Vagina (tissue), 2 donors: ENCODE measurements at regions not wholly inside any gene's neighbourhood (a gene's known extent, or its start where the extent isn't known, plus 50 kb on each side); places are given as distances from the start of the nearest gene placed in this dataset.

Source experiments
- DNase-seq, 2 donors: peaks; one replicate each; pipeline ENCODE4 v3.0.0-alpha.2; 2017; ENCODE audit errors: extremely low spot score in 2 of 2
- H3K27ac ChIP-seq: fragments of 200-600 bp; sonication (generic); one replicate; pipeline ENCODE4 v1.5.1; 2019
- H3K27me3 ChIP-seq: fragments of 200-600 bp; sonication (generic); one replicate; pipeline ENCODE4 v1.5.1; 2019
- H3K36me3 ChIP-seq, 2 donors: fragments of 200-600 bp; sonication (generic); one replicate each; pipeline ENCODE4 v1.5.1; 2017 to 2019
- H3K4me1 ChIP-seq: fragments of 200-600 bp; sonication (generic); one replicate; pipeline ENCODE4 v1.5.1; 2019
- H3K4me3 ChIP-seq, 2 donors: fragments of 200-600 bp; sonication (generic); 1 replicate in 1 of 2; 2 replicates in 1 of 2; pipeline ENCODE4 v1.5.1; 2016 to 2019
- H3K9me3 ChIP-seq: fragments of 200-600 bp; sonication (generic); one replicate; pipeline ENCODE4 v1.5.1; 2019
- POLR2A ChIP-seq, 2 donors: fragments of 450-650 bp; IDR thresholded peaks; one replicate each; pipeline ENCODE4 v1.6.1; 2017; ENCODE audit warnings: antibody characterized with exemption in 2 of 2, mild to moderate bottlenecking in 2 of 2, moderate library complexity in 2 of 2
- POLR2AphosphoS5 ChIP-seq, 2 donors: sonication (generic); formaldehyde crosslinking; IDR thresholded peaks; one replicate each; pipeline ENCODE4 v1.9.0; 2017; ENCODE audit warnings: antibody characterized with exemption in 2 of 2, mild to moderate bottlenecking in 2 of 2, low read depth in 1 of 2; ENCODE audit not compliant: insufficient read depth in 1 of 2
- intact Hi-C: fragments of 100-400 bp; cut with DNase I; formaldehyde crosslinking; loops from one replicate; pipeline ENCODE4 v1.15.1; 2023
- TF ChIP-seq, protein P1 (sequence below), 3 experiments: fragments of 450-650 bp in 2 of 3; fragments of 200-600 bp in 1 of 3; sonication (generic) in 1 of 3; IDR thresholded peaks; one replicate each; pipeline ENCODE4 v1.5.1; 2017 to 2019; ENCODE audit warnings: antibody characterized with exemption in 3 of 3, mild to moderate bottlenecking in 2 of 3, moderate library complexity in 2 of 3

DNA sequence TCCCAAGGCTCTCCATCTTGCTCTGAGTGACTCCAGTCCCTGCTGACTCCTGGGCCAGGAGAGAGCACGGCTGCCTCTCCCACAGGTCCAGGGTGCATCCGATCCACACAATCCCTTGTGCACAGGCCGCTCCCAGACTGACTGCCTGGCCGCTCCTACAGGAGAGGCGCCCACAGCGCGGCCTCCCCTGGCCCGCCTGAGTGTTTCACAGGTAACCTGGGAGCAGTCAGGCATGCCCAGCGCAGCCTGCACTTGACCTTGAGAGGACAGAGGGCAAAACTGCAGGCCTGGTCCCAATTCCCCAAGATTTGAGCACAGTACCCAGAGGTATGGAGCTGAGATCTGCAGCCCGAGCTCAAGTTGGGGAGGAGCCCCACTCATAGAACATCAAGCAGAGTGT lies 490.2 kb downstream of the CNTN6 start:
- Histone ChIP-seq H3K27me3 (no peaks in the 10 kb centered on the region), H3K36me3 (no peaks in the 10 kb centered on the region), H3K4me1 (peaks cover 7% of the 10 kb centered on the region), H3K9me3 (no peaks in the 10 kb centered on the region), H3K4me3 (no peak overlapping the region), H3K27ac (no peak overlapping the region)
- TF ChIP-seq POLR2AphosphoS5 (IDR thresholded peaks at IDR 0.05; ENCODE audit: insufficient read depth in 1 of 2, low read depth in 1 of 2) (no peak), POLR2A (IDR thresholded peaks at IDR 0.05) (no peak)
- TF ChIP-seq, protein P1, sequence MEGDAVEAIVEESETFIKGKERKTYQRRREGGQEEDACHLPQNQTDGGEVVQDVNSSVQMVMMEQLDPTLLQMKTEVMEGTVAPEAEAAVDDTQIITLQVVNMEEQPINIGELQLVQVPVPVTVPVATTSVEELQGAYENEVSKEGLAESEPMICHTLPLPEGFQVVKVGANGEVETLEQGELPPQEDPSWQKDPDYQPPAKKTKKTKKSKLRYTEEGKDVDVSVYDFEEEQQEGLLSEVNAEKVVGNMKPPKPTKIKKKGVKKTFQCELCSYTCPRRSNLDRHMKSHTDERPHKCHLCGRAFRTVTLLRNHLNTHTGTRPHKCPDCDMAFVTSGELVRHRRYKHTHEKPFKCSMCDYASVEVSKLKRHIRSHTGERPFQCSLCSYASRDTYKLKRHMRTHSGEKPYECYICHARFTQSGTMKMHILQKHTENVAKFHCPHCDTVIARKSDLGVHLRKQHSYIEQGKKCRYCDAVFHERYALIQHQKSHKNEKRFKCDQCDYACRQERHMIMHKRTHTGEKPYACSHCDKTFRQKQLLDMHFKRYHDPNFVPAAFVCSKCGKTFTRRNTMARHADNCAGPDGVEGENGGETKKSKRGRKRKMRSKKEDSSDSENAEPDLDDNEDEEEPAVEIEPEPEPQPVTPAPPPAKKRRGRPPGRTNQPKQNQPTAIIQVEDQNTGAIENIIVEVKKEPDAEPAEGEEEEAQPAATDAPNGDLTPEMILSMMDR (IDR thresholded peaks at IDR 0.05): no peak
- no peak for DNase-seq
- intact Hi-C loops: no loop called here

DNA sequence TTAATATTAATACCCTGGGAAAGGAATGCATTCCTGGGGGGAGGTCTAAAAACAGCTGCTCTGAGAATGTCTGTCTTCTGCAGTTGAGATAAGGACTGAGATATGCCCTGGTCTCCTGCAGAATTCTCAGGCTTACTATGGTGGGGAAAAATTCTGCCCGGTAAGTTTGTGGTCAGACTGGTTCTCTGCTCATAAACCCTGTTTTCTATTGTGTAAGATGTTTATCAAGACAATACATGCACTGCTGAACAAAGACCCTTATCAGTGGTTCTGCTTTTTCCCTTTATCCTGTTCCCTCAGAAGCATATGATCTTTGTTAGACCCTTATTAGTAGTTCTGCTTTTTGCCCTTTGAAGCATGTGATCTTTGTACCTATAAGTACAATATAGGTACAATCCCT lies 494.6 kb downstream of the CNTN6 start:
- Histone ChIP-seq H3K4me1 (no peaks in the 10 kb centered on the region), H3K36me3 (no peaks in the 10 kb centered on the region), H3K4me3 (no peak overlapping the region), H3K27me3 (no peaks in the 10 kb centered on the region), H3K27ac (no peak overlapping the region), H3K9me3 (peaks cover 5% of the 10 kb centered on the region)
- intact Hi-C loops: no loop called here
- no peak for DNase-seq
- TF ChIP-seq POLR2AphosphoS5 (IDR thresholded peaks at IDR 0.05; ENCODE audit: insufficient read depth in 1 of 2, low read depth in 1 of 2): no peak

DNA sequence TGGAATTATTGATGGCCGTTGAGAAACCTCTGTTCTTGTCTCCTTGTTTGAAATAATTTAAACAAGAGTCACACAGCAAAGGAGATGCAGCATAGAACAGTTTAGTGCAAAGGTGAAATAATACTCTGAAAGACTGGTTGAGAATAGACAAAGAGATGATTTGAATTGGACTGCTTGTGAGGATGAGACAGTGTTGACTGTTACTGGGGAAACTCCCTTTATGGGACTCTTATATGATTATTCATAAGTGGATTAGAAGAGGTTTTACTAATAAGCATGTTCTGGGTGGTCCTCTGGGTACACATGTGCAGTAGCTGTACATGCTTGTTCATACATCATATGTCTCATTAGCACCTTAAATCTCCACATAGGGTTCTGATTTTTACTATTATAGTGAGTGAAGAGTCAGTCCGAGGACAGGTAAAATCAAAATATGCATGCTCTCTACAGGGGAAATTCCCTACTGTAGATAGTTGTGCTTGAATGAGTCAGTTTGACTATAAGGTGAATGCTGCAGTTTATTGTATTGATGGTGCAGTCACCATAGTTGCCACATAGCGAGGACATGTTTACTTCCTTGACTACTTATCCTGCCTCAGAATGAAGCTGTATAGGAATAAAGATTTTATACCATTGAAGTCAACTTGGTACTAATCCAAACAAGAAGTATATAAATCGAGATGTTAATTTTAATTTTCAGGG lies 498.7 kb downstream of the CNTN6 start:
- Histone ChIP-seq H3K27ac (no peak overlapping the region), H3K36me3 (no peaks in the 10 kb centered on the region), H3K4me3 (no peak overlapping the region), H3K27me3 (no peaks in the 10 kb centered on the region), H3K4me1 (no peaks in the 10 kb centered on the region), H3K9me3 (peaks cover 5% of the 10 kb centered on the region)
- no peak for DNase-seq
- intact Hi-C loops: no loop called here
- TF ChIP-seq POLR2AphosphoS5 (IDR thresholded peaks at IDR 0.05; ENCODE audit: insufficient read depth in 1 of 2, low read depth in 1 of 2) (no peak), POLR2A (IDR thresholded peaks at IDR 0.05) (no peak)
- TF ChIP-seq, protein P1 (IDR thresholded peaks at IDR 0.05): no peak

DNA sequence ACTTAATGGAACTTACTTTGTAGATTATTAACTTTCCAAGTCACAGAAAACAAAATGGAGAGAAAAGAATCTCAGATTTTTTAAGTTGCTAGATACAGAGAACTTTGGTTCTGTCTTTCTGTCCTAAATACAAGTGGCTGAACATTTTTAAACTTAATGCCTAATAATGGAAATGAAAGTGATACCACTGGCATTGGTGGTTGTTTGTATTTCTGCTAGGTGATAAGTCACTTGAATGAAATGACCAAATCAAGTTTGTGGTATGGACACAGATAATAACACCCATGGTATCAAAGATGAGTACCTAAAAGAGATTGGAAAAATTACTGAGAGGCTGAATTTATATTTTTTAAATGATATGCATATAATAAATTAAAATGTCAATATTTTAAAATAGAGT lies 502.1 kb downstream of the CNTN6 start:
- H3K27ac ChIP-seq: no peak overlapping the region
- intact Hi-C loops: no loop called here
- no peaks in the 10 kb centered on the region for H3K4me1 ChIP-seq
- no peak for TF ChIP-seq POLR2AphosphoS5 (IDR thresholded peaks at IDR 0.05; ENCODE audit: insufficient read depth in 1 of 2, low read depth in 1 of 2)
- TF ChIP-seq, protein P1 (IDR thresholded peaks at IDR 0.05): no peak
- no peak for TF ChIP-seq POLR2A (IDR thresholded peaks at IDR 0.05)
- H3K9me3 ChIP-seq: peaks cover 5% of the 10 kb centered on the region
- H3K27me3 ChIP-seq: no peaks in the 10 kb centered on the region
- no peak overlapping the region for H3K4me3 ChIP-seq
- no peak for DNase-seq
- H3K36me3 ChIP-seq: no peaks in the 10 kb centered on the region

DNA sequence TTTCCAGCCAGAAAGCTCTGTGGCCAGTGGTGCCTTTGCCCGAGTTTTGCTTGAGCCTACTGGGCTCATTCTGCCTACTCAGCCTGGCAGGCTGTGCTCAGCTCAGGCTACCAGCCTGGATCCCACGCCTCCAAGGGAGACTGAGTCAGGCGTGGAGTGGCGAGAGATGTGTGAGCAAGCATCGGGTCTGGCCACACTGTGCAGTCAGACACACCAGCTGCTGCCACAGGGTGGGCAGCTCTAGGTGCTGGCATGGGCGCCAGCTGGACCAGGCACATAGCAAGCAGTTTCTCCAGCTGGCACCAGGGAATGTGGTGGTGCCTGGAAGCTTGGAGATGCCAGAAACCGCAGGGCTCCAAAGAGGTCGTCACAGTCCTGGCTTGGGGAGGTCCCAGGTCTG lies 498.5 kb upstream of the CNTN4 start:
- H3K4me1 ChIP-seq: no peaks in the 10 kb centered on the region

DNA sequence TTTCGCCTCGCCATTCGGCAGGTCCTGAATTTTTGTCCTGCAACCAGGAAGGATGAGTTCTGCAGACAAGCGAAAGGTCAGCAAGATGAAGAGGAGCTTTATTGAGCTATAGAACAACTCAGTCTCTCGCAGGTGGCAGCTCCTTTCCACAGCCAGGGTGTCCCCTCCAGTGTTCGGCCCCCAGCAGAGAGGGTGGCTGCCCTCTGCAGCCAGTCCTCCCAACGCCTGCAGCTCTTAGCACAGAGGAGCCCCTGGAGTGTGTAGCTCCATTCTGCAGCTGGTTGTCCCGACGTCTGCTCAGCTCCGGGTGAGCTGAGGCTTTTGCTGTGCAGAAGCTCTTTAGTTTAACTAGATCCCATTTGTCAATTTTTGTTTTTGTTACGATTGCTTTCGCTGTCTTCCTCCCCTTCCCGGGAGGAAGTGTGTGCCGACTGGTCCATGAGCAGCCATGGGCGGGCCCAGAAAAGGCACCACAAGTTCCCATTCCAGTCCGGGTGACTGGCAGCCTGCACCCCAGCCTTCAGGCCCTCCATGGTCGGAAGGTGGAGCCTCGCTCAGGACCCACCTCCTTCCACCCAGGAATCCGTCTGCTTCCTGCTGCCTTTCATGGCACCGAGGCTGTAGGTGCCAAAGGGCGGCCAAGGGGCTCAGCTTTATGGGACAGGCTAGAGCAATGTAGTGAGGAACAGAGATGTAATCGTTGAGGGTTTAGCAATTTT lies 497.8 kb upstream of the CNTN4 start:
- TF ChIP-seq, protein P1 (IDR thresholded peaks at IDR 0.05): no peak
- TF ChIP-seq POLR2AphosphoS5 (IDR thresholded peaks at IDR 0.05; ENCODE audit: insufficient read depth in 1 of 2, low read depth in 1 of 2) (no peak), POLR2A (IDR thresholded peaks at IDR 0.05) (no peak)
- no peaks in the 10 kb centered on the region for H3K27me3 ChIP-seq
- no peaks in the 10 kb centered on the region for H3K4me1 ChIP-seq
- intact Hi-C loops: no loop called here
- no peaks in the 10 kb centered on the region for H3K9me3 ChIP-seq
- DNase-seq: no peak
- no peaks in the 10 kb centered on the region for H3K36me3 ChIP-seq
- no peak overlapping the region for H3K27ac ChIP-seq
- H3K4me3 ChIP-seq: no peak overlapping the region

More for the DNA sequence above, 498.5 kb upstream of the CNTN4 start:
- Histone ChIP-seq H3K36me3 (no peaks in the 10 kb centered on the region), H3K9me3 (no peaks in the 10 kb centered on the region), H3K4me3 (no peak overlapping the region), H3K27ac (no peak overlapping the region), H3K27me3 (no peaks in the 10 kb centered on the region)
- DNase-seq: no peak
- intact Hi-C loops: no loop called here
- no peak for TF ChIP-seq POLR2AphosphoS5 (IDR thresholded peaks at IDR 0.05; ENCODE audit: insufficient read depth in 1 of 2, low read depth in 1 of 2)
- TF ChIP-seq POLR2A (IDR thresholded peaks at IDR 0.05): no peak
